Epithelial cell of proximal tubule (primary cell): ENCODE measurements at regions not wholly inside any gene's neighbourhood (a gene's known extent, or its start where the extent isn't known, plus 50 kb on each side); places are given as distances from the start of the nearest gene placed in this dataset.

ENCODE experiments used
- DNase-seq: peaks from one replicate; pipeline ENCODE4 v3.0.0-alpha.2; 2011; ENCODE audit warnings: low read depth
- H3K4me3 ChIP-seq: 2 replicates; pipeline ENCODE4 v1.5.1; 2011; ENCODE audit warnings: low read depth, mild to moderate bottlenecking, low read length
- CTCF ChIP-seq: conservative IDR thresholded peaks from 2 replicates; pipeline ENCODE4 v1.5.1; 2012; ENCODE audit warnings: low read depth, mild to moderate bottlenecking, low read length

DNA sequence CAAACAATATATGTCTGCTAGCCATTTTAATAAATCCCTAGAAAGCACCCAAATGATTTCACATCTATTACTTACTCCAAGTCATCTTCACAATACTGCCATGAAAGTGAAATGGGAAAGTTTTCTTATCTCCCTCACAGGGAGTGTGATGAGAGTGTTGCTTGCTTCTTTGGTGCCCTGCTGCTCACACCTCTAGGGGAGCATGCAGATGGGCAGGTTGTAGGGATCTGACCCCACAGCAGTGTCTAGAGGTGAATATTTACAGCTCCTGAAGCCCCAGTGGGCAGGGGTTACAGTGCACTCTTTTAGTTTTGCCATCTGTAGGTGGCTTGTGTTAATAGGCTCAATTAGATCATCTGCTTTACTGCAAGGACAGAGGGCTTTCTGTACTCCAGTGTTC is 173.2 kb downstream of the GABRG2 start:
- TF ChIP-seq CTCF, result no peak
- DNase-seq, result no peak
- H3K4me3 ChIP-seq, result no peak overlapping the region

- no peak for TF ChIP-seq CTCF
- no peak for DNase-seq
- H3K4me3 ChIP-seq, result no peak overlapping the region
These were observed 174.8 kb downstream of the GABRG2 start for GRCh38 chr5:162242416-162242815.

DNA sequence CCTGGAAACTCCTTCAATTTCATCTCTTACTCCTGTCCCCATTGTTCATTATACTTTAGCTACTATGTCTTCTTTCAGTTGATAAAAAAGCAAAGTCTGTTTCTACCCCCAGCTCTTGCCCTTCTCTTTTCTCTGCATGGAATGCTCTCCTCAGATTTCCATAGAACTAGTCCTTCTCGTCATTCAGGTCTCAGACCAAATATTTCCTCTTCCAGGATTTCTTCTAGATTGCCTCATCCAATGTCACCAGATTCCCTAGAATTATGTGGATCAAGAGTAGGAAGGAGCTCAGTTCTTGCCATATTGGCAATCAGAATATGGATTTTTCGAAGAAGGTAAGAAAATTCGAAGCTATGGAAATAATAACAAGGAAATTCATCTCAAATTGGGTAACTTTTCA is 176.1 kb downstream of the GABRG2 start:
- TF ChIP-seq CTCF, result no peak
- DNase-seq, result no peak
- no peak overlapping the region for H3K4me3 ChIP-seq

- no peak overlapping the region for H3K4me3 ChIP-seq
- peak; percentile 48 for TF ChIP-seq CTCF
- no peak for DNase-seq
These were observed 180.6 kb downstream of the GABRG2 start for GRCh38 chr5:162248107-162248713.

DNA sequence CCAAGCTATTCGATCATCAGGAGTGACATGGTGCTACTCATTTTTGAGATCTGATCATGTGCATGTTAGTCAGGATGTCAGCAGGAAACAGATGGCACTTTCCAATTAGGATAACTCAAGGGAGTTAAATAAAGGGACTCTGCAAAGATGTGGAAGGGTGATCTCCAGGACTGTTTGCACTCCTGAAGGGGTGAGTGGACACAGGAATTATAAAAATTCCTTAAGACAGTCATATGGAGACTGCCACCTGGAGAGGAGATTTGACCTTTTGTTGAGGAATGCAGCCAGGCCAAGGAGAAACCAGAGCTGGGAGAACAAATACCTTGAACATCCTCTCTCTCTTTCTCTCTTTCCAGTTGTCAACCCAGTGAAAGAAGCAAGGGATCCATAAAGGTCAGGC is 189.1 kb downstream of the GABRG2 start:
- no peak overlapping the region for H3K4me3 ChIP-seq
- DNase-seq, result no peak
- no peak for TF ChIP-seq CTCF

DNA sequence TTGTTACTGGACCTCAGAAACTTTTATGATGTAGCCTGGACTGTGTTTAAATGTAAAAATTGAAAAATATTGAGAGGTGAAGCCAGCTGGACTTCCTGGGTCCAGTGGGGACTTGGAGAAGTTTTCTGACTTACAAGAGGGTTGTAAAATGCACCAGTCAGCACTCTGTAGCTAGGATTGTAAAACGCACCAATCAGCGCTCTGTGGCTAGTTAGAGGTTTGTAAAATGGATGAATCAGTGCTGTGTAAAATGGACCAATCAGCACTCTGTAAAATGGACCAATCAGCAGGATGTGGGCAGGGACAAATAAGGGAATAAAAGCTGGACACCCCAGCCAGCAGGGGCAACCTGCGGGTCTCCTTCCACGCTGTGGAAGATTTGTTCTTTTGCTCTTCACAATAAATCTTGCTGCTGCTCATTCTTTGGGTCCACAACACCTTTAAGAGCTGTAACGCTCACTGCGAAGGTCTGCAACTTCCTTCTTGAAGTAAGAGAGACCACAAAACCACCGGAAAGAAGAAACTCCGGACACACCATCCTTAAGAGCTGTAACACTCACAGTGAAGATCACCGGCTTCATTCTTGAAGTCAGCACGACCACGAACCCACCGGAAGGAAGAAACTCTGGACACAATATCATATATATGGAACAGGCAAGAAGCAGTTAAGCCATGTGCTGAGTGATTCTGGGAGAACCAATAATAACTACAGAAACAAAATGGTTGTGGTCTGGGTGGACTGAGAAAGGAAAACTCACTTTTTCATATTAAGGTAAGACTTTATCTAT is 201.3 kb downstream of the GABRG2 start:
- no peak overlapping the region for H3K4me3 ChIP-seq
- DNase-seq, result no peak
- TF ChIP-seq CTCF, result no peak

- no peak for TF ChIP-seq CTCF
- H3K4me3 ChIP-seq, result no peak overlapping the region
- DNase-seq, result no peak
These were observed 204.8 kb downstream of the GABRG2 start for GRCh38 chr5:162272417-162272816.
